ENCODE measurements at regions not wholly inside any gene's neighbourhood (a gene's known extent, or its start where the extent isn't known, plus 50 kb on each side); places are given as distances from the start of the nearest gene placed in this dataset.

GRCh38 chr5:109987355-109987754, 297.6 kb downstream of the MAN2A1 start:
- ATAC-seq, result no peak
- no peak for DNase-seq
- intact Hi-C loops (cut with DNase I), result no loop called here
- Histone ChIP-seq H3K9me3 (no peaks in the 10 kb centered on the region), H3K36me3 (replicated peaks in 1 of 2; ENCODE audit: insufficient read depth in 1 of 2, low read depth in 2 of 2) (no peaks in the 10 kb centered on the region), H3K4me3 (no peak overlapping the region), H3K27ac (no peak overlapping the region), H3K27me3 (no peaks in the 10 kb centered on the region), H3K4me1 (peaks cover 10% of the 10 kb centered on the region)
- TF ChIP-seq, protein P1, sequence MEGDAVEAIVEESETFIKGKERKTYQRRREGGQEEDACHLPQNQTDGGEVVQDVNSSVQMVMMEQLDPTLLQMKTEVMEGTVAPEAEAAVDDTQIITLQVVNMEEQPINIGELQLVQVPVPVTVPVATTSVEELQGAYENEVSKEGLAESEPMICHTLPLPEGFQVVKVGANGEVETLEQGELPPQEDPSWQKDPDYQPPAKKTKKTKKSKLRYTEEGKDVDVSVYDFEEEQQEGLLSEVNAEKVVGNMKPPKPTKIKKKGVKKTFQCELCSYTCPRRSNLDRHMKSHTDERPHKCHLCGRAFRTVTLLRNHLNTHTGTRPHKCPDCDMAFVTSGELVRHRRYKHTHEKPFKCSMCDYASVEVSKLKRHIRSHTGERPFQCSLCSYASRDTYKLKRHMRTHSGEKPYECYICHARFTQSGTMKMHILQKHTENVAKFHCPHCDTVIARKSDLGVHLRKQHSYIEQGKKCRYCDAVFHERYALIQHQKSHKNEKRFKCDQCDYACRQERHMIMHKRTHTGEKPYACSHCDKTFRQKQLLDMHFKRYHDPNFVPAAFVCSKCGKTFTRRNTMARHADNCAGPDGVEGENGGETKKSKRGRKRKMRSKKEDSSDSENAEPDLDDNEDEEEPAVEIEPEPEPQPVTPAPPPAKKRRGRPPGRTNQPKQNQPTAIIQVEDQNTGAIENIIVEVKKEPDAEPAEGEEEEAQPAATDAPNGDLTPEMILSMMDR (IDR thresholded peaks at IDR 0.05), result no peak
- TF ChIP-seq POLR2A (IDR thresholded peaks at IDR 0.05), result no peak
- WGBS, 2 donors, result 0% methylated on average over 1 of the region's 1 CpG

GRCh38 chr5:109987970-109988369, 298.2 kb downstream of the MAN2A1 start:
- intact Hi-C loops (cut with DNase I), result no loop called here
- peak; percentile 59 for ATAC-seq
- H3K9me3 ChIP-seq, result no peaks in the 10 kb centered on the region
- no peak for TF ChIP-seq POLR2A (IDR thresholded peaks at IDR 0.05)
- TF ChIP-seq, protein P1 (IDR thresholded peaks at IDR 0.05), result no peak
- whole genome bisulfite sequencing, 2 donors, result 15 to 27% methylated on average over 2 of the region's 2 CpGs
- peaks cover 10% of the 10 kb centered on the region for H3K4me1 ChIP-seq
- no peaks in the 10 kb centered on the region for H3K36me3 ChIP-seq (replicated peaks in 1 of 2; ENCODE audit: insufficient read depth in 1 of 2, low read depth in 2 of 2)
- H3K27ac ChIP-seq, result no peak overlapping the region
- DNase-seq, result no peak
- no peaks in the 10 kb centered on the region for H3K27me3 ChIP-seq
- H3K4me3 ChIP-seq, result no peak overlapping the region

DNA sequence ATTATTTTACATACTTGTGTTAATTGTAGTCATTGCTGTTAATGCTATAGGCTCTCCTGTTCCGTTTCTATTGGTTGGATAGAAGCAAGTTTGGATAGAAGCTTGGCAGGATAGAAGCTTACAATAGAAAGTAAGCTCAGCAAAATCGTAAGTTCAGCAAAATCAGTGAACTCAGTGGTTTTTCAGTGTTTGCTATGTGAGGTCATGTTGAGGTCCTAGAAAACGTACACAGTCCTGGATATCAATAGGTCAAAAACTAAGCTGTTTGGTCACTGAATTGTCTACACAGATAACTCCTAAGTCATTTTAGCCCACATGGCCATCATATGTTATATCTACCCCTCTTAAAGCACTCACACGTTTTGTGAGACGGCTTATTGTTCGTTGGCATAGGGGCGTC, 299.4 kb downstream of the MAN2A1 start:
- intact Hi-C loops (cut with DNase I), result no loop called here
- H3K27ac ChIP-seq, result no peak overlapping the region
- H3K4me1 ChIP-seq, result peaks cover 10% of the 10 kb centered on the region
- no peaks in the 10 kb centered on the region for H3K27me3 ChIP-seq
- no peaks in the 10 kb centered on the region for H3K9me3 ChIP-seq
- no peak for ATAC-seq
- H3K36me3 ChIP-seq (replicated peaks in 1 of 2; ENCODE audit: insufficient read depth in 1 of 2, low read depth in 2 of 2), result no peaks in the 10 kb centered on the region
- no peak for DNase-seq
- TF ChIP-seq POLR2A (IDR thresholded peaks at IDR 0.05), result no peak
- TF ChIP-seq, protein P1 (IDR thresholded peaks at IDR 0.05), result no peak
- no peak overlapping the region for H3K4me3 ChIP-seq
- WGBS, 2 donors, result 79 to 81% methylated on average over 7 of the region's 7 CpGs

GRCh38 chr5:109989994-109990722, 300.4 kb downstream of the MAN2A1 start:
- Histone ChIP-seq H3K27ac (no peak overlapping the region), H3K27me3 (no peaks in the 10 kb centered on the region), H3K9me3 (no peaks in the 10 kb centered on the region), H3K4me1 (peaks cover 10% of the 10 kb centered on the region), H3K4me3 (no peak overlapping the region), H3K36me3 (replicated peaks in 1 of 2; ENCODE audit: insufficient read depth in 1 of 2, low read depth in 2 of 2) (no peaks in the 10 kb centered on the region)
- TF ChIP-seq, protein P1 (IDR thresholded peaks at IDR 0.05), result no peak
- TF ChIP-seq POLR2A (IDR thresholded peaks at IDR 0.05), result no peak
- DNase-seq (no peak), ATAC-seq (no peak)
- intact Hi-C loops (cut with DNase I), result no loop called here
- WGBS, 2 donors, result 61 to 65% methylated on average over 4 of the region's 4 CpGs
